GM06990 (cell line): ENCODE measurements at regions not wholly inside any gene's neighbourhood (a gene's known extent, or its start where the extent isn't known, plus 50 kb on each side); places are given as distances from the start of the nearest gene placed in this dataset.
A peak's percentile ranks its signal among the peaks of the same experiment; 100 is the strongest.

ENCODE experiments used
- DNase-seq: peaks from one replicate; pipeline ENCODE4 v3.0.0-alpha.2; 2011; ENCODE audit not compliant: insufficient read length; ENCODE audit errors: extremely low read depth
- H3K27me3 ChIP-seq: replicated peaks from 2 replicates; pipeline ENCODE4 v1.6.0; 2011; ENCODE audit warnings: low read length; ENCODE audit not compliant: control insufficient read depth, insufficient read depth
- H3K36me3 ChIP-seq: 2 replicates; pipeline ENCODE4 v1.5.1; 2011; ENCODE audit warnings: low read length; ENCODE audit not compliant: control insufficient read depth, insufficient read depth
- H3K4me3 ChIP-seq: replicated peaks from 2 replicates; pipeline ENCODE4 v1.5.1; 2011; ENCODE audit warnings: low read depth, mild to moderate bottlenecking, control low read depth, low read length
- CTCF ChIP-seq: IDR thresholded peaks from 2 replicates; pipeline ENCODE4 v1.5.1; 2011; ENCODE audit warnings: low read length, control low read depth, mild to moderate bottlenecking, inconsistent platforms; ENCODE audit not compliant: insufficient read depth, poor library complexity, severe bottlenecking

- Histone ChIP-seq H3K27me3 (no peaks in the 10 kb centered on the region), H3K4me3 (no peak overlapping the region), H3K36me3 (no peaks in the 10 kb centered on the region)
- no peak for TF ChIP-seq CTCF
- no peak for DNase-seq
These were observed 1386.4 kb upstream of the SLC39A10 start for GRCh38 chr2:194270648-194271047.

GRCh38 chr2:194264586-194264985 lies 1392.4 kb upstream of the SLC39A10 start:
- no peak for DNase-seq
- no peak for TF ChIP-seq CTCF
- H3K36me3 ChIP-seq: no peaks in the 10 kb centered on the region
- H3K4me3 ChIP-seq: no peak overlapping the region
- no peaks in the 10 kb centered on the region for H3K27me3 ChIP-seq

GRCh38 chr2:194260185-194260584 lies 1396.8 kb upstream of the SLC39A10 start:
- no peaks in the 10 kb centered on the region for H3K36me3 ChIP-seq
- TF ChIP-seq CTCF: no peak
- DNase-seq: no peak
- no peaks in the 10 kb centered on the region for H3K27me3 ChIP-seq
- H3K4me3 ChIP-seq: no peak overlapping the region

GRCh38 chr2:194257095-194257494 lies 1399.9 kb upstream of the SLC39A10 start:
- DNase-seq: no peak
- H3K4me3 ChIP-seq: no peak overlapping the region
- H3K36me3 ChIP-seq: no peaks in the 10 kb centered on the region
- TF ChIP-seq CTCF: no peak
- no peaks in the 10 kb centered on the region for H3K27me3 ChIP-seq

GRCh38 chr2:194253528-194254259 lies 1403.3 kb upstream of the SLC39A10 start:
- no peaks in the 10 kb centered on the region for H3K27me3 ChIP-seq

More at GRCh38 chr2:194253528-194254259, 1403.3 kb upstream of the SLC39A10 start:
- peak; percentile 6 for DNase-seq
- H3K36me3 ChIP-seq: no peaks in the 10 kb centered on the region
- no peak overlapping the region for H3K4me3 ChIP-seq
- no peak for TF ChIP-seq CTCF
